K562 (cell line): ENCODE measurements at regions not wholly inside any gene's neighbourhood (a gene's known extent, or its start where the extent isn't known, plus 50 kb on each side); places are given as distances from the start of the nearest gene placed in this dataset.

Experiments
- ARID3B ChIP-seq: fragments of 250-450 bp; sonication (Bioruptor Pico); IDR thresholded peaks from 2 replicates; pipeline ENCODE4 v1.4.0; 2020; ENCODE audit warnings: borderline replicate concordance
- CBX2 ChIP-seq: fragments of 200-600 bp; sonication (generic); IDR thresholded peaks from one replicate; pipeline ENCODE4 v1.6.1; 2012; ENCODE audit warnings: mild to moderate bottlenecking, low read length, inconsistent platforms; ENCODE audit not compliant: insufficient read depth, poor library complexity, severe bottlenecking
- ESRRA ChIP-seq: fragments of 450-650 bp; IDR thresholded peaks from 2 replicates; pipeline ENCODE4 v1.6.1; 2014; ENCODE audit warnings: low read depth, mild to moderate bottlenecking, moderate library complexity, borderline replicate concordance
- FOXK2 ChIP-seq, 2 experiments: fragments of 450-650 bp; IDR thresholded peaks in 1 of 2; conservative IDR thresholded peaks in 1 of 2; 2 replicates each; pipeline ENCODE4 v1.6.1; 2016; ENCODE audit warnings: low read depth in 2 of 2, mild to moderate bottlenecking in 1 of 2
- GATA2 ChIP-seq: sonication (generic); formaldehyde crosslinking; IDR thresholded peaks from 2 replicates; pipeline ENCODE4 v1.4.0; 2020; ENCODE audit warnings: mild to moderate bottlenecking, missing genetic modification reagents
- KLF16 ChIP-seq: IDR thresholded peaks from 2 replicates; pipeline ENCODE4 v1.6.1; 2016; ENCODE audit warnings: antibody characterized with exemption
- NFE2L1 ChIP-seq: fragments of 450-650 bp; IDR thresholded peaks from 2 replicates; pipeline ENCODE4 v1.6.1; 2016; ENCODE audit warnings: missing genetic modification characterization, low read depth, mild to moderate bottlenecking, missing compliant biosample characterization, moderate library complexity, borderline replicate concordance
- USF1 ChIP-seq: sonication (generic); formaldehyde crosslinking; IDR thresholded peaks from 2 replicates; pipeline ENCODE4 v1.9.0; 2022; ENCODE audit warnings: mild to moderate bottlenecking, missing genetic modification reagents
- USF2 ChIP-seq: sonication (generic); formaldehyde crosslinking; IDR thresholded peaks from 2 replicates; pipeline ENCODE4 v1.5.0; 2020; ENCODE audit warnings: missing genetic modification reagents
- XRCC4 ChIP-seq: IDR thresholded peaks from one replicate; pipeline ENCODE4 v1.6.1; 2011; ENCODE audit not compliant: insufficient read depth, insufficient read length; ENCODE audit errors: extremely low read depth
- ZBTB11 ChIP-seq, 3 experiments: fragments of 200-800 bp in 1 of 3; fragments of 250-450 bp in 1 of 3; fragments of 450-650 bp in 1 of 3; sonication (Bioruptor Pico) in 1 of 3; sonication (Bioruptor generic) in 1 of 3; formaldehyde crosslinking in 1 of 3; IDR thresholded peaks; 2 replicates each; pipeline versions ENCODE4 v1.6.1 to v1.8.0; 2016 to 2022; ENCODE audit warnings: mild to moderate bottlenecking in 2 of 3, missing genetic modification characterization in 2 of 3, missing compliant biosample characterization in 1 of 3, moderate library complexity in 1 of 3
- ZKSCAN8 ChIP-seq: fragments of 200-800 bp; sonication (Bioruptor generic); IDR thresholded peaks from 2 replicates; pipeline ENCODE4 v1.6.1; 2016; ENCODE audit warnings: missing genetic modification characterization, missing compliant biosample characterization
- ZNF347 ChIP-seq: fragments of 450-650 bp; formaldehyde crosslinking; IDR thresholded peaks from 2 replicates; pipeline ENCODE4 v1.4.0; 2020; ENCODE audit warnings: low read depth, mild to moderate bottlenecking, moderate library complexity
- TF ChIP-seq, protein P1 (sequence below): fragments of 450-650 bp; IDR thresholded peaks from 2 replicates; pipeline ENCODE4 v1.6.1; 2016; ENCODE audit warnings: mild to moderate bottlenecking
- TF ChIP-seq, protein P2 (sequence below): IDR thresholded peaks from 2 replicates; pipeline ENCODE4 v1.6.1; 2016; ENCODE audit warnings: missing genetic modification characterization, missing compliant biosample characterization

DNA sequence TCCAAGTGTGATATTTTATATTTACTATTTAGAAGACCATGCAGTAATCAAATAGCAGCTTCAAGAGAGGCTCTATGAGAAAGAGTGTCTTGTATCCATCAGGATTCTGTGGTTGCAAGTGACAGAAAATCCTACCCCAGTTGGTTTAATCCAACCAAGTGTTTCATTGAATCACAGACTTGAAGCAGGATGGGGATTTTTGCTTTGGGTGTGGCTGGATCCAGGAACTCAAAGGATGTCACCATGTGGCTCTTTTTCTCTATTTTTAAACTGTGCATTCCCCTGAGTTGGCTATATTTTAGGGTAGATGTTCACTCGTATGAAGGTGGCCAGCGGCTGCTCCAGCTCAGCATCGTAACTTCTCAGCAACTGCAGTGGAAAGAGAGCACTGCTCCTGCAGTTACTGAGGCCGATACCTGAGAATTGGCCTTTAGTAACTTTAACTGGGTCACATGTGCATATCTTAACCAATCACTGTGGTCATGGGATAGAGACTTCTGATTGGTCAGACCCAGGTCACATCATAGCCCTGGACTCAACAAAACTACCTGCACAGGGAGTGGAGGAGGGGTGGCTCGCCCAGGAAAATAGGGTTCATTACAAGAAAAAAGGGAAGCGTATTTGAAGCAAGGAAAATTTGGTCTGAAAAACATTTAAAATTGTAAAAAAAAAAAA is 396.1 kb upstream of the SULF2 start (continued):
- TF ChIP-seq ZBTB11 (CRISPR knock-in tag; IDR thresholded peaks at IDR 0.05) (peak in 1 of 3 experiments; percentile 46; a peak in 1 of 6 replicates), CBX2 (no peak), NFE2L1 (tag) (no peak), KLF16 (no peak), XRCC4 (no peak), USF2 (CRISPR knock-in tag) (peak; percentile 83), USF1 (CRISPR knock-in tag) (peak; percentile 64), ZKSCAN8 (CRISPR knock-in tag) (no peak), GATA2 (CRISPR knock-in tag) (no peak), ZNF347 (no peak), FOXK2 (conservative IDR thresholded peaks at IDR 0.05 in 1 of 2, IDR thresholded peaks at IDR 0.05 in 1 of 2; ENCODE audit: low read depth in 2 of 2) (no peak), ESRRA (no peak), ARID3B (CRISPR knock-in tag) (no peak)
- TF ChIP-seq, protein P1, sequence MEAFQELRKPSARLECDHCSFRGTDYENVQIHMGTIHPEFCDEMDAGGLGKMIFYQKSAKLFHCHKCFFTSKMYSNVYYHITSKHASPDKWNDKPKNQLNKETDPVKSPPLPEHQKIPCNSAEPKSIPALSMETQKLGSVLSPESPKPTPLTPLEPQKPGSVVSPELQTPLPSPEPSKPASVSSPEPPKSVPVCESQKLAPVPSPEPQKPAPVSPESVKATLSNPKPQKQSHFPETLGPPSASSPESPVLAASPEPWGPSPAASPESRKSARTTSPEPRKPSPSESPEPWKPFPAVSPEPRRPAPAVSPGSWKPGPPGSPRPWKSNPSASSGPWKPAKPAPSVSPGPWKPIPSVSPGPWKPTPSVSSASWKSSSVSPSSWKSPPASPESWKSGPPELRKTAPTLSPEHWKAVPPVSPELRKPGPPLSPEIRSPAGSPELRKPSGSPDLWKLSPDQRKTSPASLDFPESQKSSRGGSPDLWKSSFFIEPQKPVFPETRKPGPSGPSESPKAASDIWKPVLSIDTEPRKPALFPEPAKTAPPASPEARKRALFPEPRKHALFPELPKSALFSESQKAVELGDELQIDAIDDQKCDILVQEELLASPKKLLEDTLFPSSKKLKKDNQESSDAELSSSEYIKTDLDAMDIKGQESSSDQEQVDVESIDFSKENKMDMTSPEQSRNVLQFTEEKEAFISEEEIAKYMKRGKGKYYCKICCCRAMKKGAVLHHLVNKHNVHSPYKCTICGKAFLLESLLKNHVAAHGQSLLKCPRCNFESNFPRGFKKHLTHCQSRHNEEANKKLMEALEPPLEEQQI: no peak
- TF ChIP-seq, protein P2, sequence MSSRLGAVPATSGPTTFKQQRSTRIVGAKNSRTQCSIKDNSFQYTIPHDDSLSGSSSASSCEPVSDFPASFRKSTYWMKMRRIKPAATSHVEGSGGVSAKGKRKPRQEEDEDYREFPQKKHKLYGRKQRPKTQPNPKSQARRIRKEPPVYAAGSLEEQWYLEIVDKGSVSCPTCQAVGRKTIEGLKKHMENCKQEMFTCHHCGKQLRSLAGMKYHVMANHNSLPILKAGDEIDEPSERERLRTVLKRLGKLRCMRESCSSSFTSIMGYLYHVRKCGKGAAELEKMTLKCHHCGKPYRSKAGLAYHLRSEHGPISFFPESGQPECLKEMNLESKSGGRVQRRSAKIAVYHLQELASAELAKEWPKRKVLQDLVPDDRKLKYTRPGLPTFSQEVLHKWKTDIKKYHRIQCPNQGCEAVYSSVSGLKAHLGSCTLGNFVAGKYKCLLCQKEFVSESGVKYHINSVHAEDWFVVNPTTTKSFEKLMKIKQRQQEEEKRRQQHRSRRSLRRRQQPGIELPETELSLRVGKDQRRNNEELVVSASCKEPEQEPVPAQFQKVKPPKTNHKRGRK: peak; percentile 62
